ENCODE measurements at regions not wholly inside any gene's neighbourhood (a gene's known extent, or its start where the extent isn't known, plus 50 kb on each side); places are given as distances from the start of the nearest gene placed in this dataset.

GRCh38 chr18:73264562-73264921 lies 396.8 kb upstream of the NETO1 start:
- H3K4me1 ChIP-seq (ENCODE audit: control insufficient read depth, insufficient read depth, low read depth, low read length): no peaks in the 10 kb centered on the region
- no peak overlapping the region for H3K4me3 ChIP-seq (ENCODE audit: insufficient read depth in 1 of 2, low read depth in 1 of 2, low read length in 2 of 2)
- no peak overlapping the region for H2BK5ac ChIP-seq (ENCODE audit: low read depth, low read length, poor library complexity, severe bottlenecking)
- H3K4me2 ChIP-seq (ENCODE audit: low read length, poor library complexity, severe bottlenecking): no peak overlapping the region
- H3K9me3 ChIP-seq (ENCODE audit: control insufficient read depth, low read length): no peaks in the 10 kb centered on the region
- no peaks in the 10 kb centered on the region for H3K79me1 ChIP-seq (replicated peaks; ENCODE audit: low read length, poor library complexity, severe bottlenecking)
- H2AFZ ChIP-seq (ENCODE audit: low read depth, low read length): no peak overlapping the region
- H3K4ac ChIP-seq (ENCODE audit: low read depth in 1 of 2, low read length in 2 of 2): no peak overlapping the region
- DNase-seq: no peak
- no peak overlapping the region for H3K23ac ChIP-seq (ENCODE audit: low read length in 2 of 2)
- no peak overlapping the region for H4K8ac ChIP-seq (ENCODE audit: low read length)
- no peak overlapping the region for H4K91ac ChIP-seq (ENCODE audit: low read length)
- no peak overlapping the region for H3K27ac ChIP-seq (ENCODE audit: low read length, poor library complexity, severe bottlenecking)
- no peaks in the 10 kb centered on the region for H3K27me3 ChIP-seq (ENCODE audit: control insufficient read depth in 1 of 2, insufficient read depth in 1 of 2, low read length in 2 of 2)
- H2BK120ac ChIP-seq (ENCODE audit: low read depth, low read length): no peak overlapping the region
- no peak overlapping the region for H3K14ac ChIP-seq (ENCODE audit: low read length in 2 of 2)
- no peak overlapping the region for H2AK5ac ChIP-seq (ENCODE audit: low read length, severe bottlenecking)
- no peak overlapping the region for H2BK12ac ChIP-seq (ENCODE audit: low read length in 2 of 2)
- H3K36me3 ChIP-seq (ENCODE audit: control insufficient read depth in 1 of 2, insufficient read depth in 2 of 2, low read depth in 1 of 2, low read length in 2 of 2): no peaks in the 10 kb centered on the region
- H2BK15ac ChIP-seq (ENCODE audit: low read depth, poor library complexity, severe bottlenecking): no peak overlapping the region
- no peak overlapping the region for H3K18ac ChIP-seq (ENCODE audit: low read depth in 1 of 2, low read length in 2 of 2)
- H3K9ac ChIP-seq (ENCODE audit: low read length): no peak overlapping the region
- WGBS: 62% methylated on average over 5 of the region's 5 CpGs

DNA sequence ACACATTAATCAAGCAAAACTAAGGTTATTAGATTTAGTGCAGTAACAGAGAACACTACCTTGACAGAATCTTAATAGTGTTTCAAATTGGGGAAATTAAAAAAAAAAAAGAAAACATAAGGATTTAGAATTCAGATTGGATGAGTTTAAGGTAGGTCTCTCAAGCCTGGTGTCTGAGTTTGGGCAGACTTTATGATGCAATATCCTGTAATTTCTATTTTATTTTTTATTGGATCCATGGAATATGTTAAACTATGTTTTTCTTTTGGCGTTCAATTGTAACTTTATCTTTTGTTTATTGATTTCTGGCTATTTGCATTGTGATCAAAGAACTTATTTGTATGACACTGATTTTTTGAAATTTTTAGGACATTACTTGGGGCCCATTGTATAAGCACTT lies 394.1 kb upstream of the NETO1 start:
- Histone ChIP-seq H3K4me2 (ENCODE audit: low read length, poor library complexity, severe bottlenecking) (no peak overlapping the region), H2BK15ac (ENCODE audit: low read depth, poor library complexity, severe bottlenecking) (no peak overlapping the region), H2BK5ac (ENCODE audit: low read depth, low read length, poor library complexity, severe bottlenecking) (no peak overlapping the region), H2AFZ (ENCODE audit: low read depth, low read length) (no peak overlapping the region), H2AK5ac (ENCODE audit: low read length, severe bottlenecking) (no peak overlapping the region), H3K4me3 (ENCODE audit: insufficient read depth in 1 of 2, low read depth in 1 of 2, low read length in 2 of 2) (no peak overlapping the region), H3K27me3 (ENCODE audit: control insufficient read depth in 1 of 2, insufficient read depth in 1 of 2, low read length in 2 of 2) (no peaks in the 10 kb centered on the region), H2BK12ac (ENCODE audit: low read length in 2 of 2) (no peak overlapping the region), H4K91ac (ENCODE audit: low read length) (no peak overlapping the region), H3K23ac (ENCODE audit: low read length in 2 of 2) (no peak overlapping the region), H3K18ac (ENCODE audit: low read depth in 1 of 2, low read length in 2 of 2) (no peak overlapping the region), H3K14ac (ENCODE audit: low read length in 2 of 2) (no peak overlapping the region), H3K27ac (ENCODE audit: low read length, poor library complexity, severe bottlenecking) (no peak overlapping the region), H3K9me3 (ENCODE audit: control insufficient read depth, low read length) (no peaks in the 10 kb centered on the region), H2BK120ac (ENCODE audit: low read depth, low read length) (no peak overlapping the region), H4K8ac (ENCODE audit: low read length) (no peak overlapping the region), H3K79me1 (replicated peaks; ENCODE audit: low read length, poor library complexity, severe bottlenecking) (no peaks in the 10 kb centered on the region), H3K36me3 (ENCODE audit: control insufficient read depth in 1 of 2, insufficient read depth in 2 of 2, low read depth in 1 of 2, low read length in 2 of 2) (no peaks in the 10 kb centered on the region), H3K9ac (ENCODE audit: low read length) (no peak overlapping the region), H3K4me1 (ENCODE audit: control insufficient read depth, insufficient read depth, low read depth, low read length) (no peaks in the 10 kb centered on the region), H3K4ac (ENCODE audit: low read depth in 1 of 2, low read length in 2 of 2) (no peak overlapping the region)
- DNase-seq: no peak
- WGBS: 100% methylated on average over 1 of the region's 1 CpG

- Histone ChIP-seq H3K4ac (ENCODE audit: low read depth in 1 of 2, low read length in 2 of 2) (no peak overlapping the region), H3K23ac (ENCODE audit: low read length in 2 of 2) (no peak overlapping the region), H2BK5ac (ENCODE audit: low read depth, low read length, poor library complexity, severe bottlenecking) (no peak overlapping the region), H2BK120ac (ENCODE audit: low read depth, low read length) (no peak overlapping the region), H4K8ac (ENCODE audit: low read length) (no peak overlapping the region), H3K4me2 (ENCODE audit: low read length, poor library complexity, severe bottlenecking) (no peak overlapping the region), H3K79me1 (replicated peaks; ENCODE audit: low read length, poor library complexity, severe bottlenecking) (no peaks in the 10 kb centered on the region), H3K4me3 (ENCODE audit: insufficient read depth in 1 of 2, low read depth in 1 of 2, low read length in 2 of 2) (no peak overlapping the region), H3K27me3 (ENCODE audit: control insufficient read depth in 1 of 2, insufficient read depth in 1 of 2, low read length in 2 of 2) (no peaks in the 10 kb centered on the region), H3K36me3 (ENCODE audit: control insufficient read depth in 1 of 2, insufficient read depth in 2 of 2, low read depth in 1 of 2, low read length in 2 of 2) (no peaks in the 10 kb centered on the region), H3K9ac (ENCODE audit: low read length) (no peak overlapping the region), H3K18ac (ENCODE audit: low read depth in 1 of 2, low read length in 2 of 2) (no peak overlapping the region), H4K91ac (ENCODE audit: low read length) (no peak overlapping the region), H3K9me3 (ENCODE audit: control insufficient read depth, low read length) (no peaks in the 10 kb centered on the region), H3K14ac (ENCODE audit: low read length in 2 of 2) (no peak overlapping the region), H3K27ac (ENCODE audit: low read length, poor library complexity, severe bottlenecking) (no peak overlapping the region), H3K4me1 (ENCODE audit: control insufficient read depth, insufficient read depth, low read depth, low read length) (no peaks in the 10 kb centered on the region), H2AFZ (ENCODE audit: low read depth, low read length) (no peak overlapping the region), H2BK12ac (ENCODE audit: low read length in 2 of 2) (no peak overlapping the region), H2BK15ac (ENCODE audit: low read depth, poor library complexity, severe bottlenecking) (no peak overlapping the region), H2AK5ac (ENCODE audit: low read length, severe bottlenecking) (no peak overlapping the region)
- no peak for DNase-seq
- 74% methylated on average over 2 of the region's 4 CpGs for WGBS
Observed at GRCh38 chr18:73261243-73261642, 393.5 kb upstream of the NETO1 start.

- H3K4me3 ChIP-seq (ENCODE audit: insufficient read depth in 1 of 2, low read depth in 1 of 2, low read length in 2 of 2): no peak overlapping the region
- H2BK120ac ChIP-seq (ENCODE audit: low read depth, low read length): no peak overlapping the region
- H3K27ac ChIP-seq (ENCODE audit: low read length, poor library complexity, severe bottlenecking): no peak overlapping the region
- H3K27me3 ChIP-seq (ENCODE audit: control insufficient read depth in 1 of 2, insufficient read depth in 1 of 2, low read length in 2 of 2): no peaks in the 10 kb centered on the region
- H3K14ac ChIP-seq (ENCODE audit: low read length in 2 of 2): no peak overlapping the region
- H3K4ac ChIP-seq (ENCODE audit: low read depth in 1 of 2, low read length in 2 of 2): no peak overlapping the region
- no peaks in the 10 kb centered on the region for H3K36me3 ChIP-seq (ENCODE audit: control insufficient read depth in 1 of 2, insufficient read depth in 2 of 2, low read depth in 1 of 2, low read length in 2 of 2)
- no peak overlapping the region for H3K9ac ChIP-seq (ENCODE audit: low read length)
- H3K79me1 ChIP-seq (replicated peaks; ENCODE audit: low read length, poor library complexity, severe bottlenecking): no peaks in the 10 kb centered on the region
- WGBS: 84% methylated on average over 11 of the region's 12 CpGs
- H2BK15ac ChIP-seq (ENCODE audit: low read depth, poor library complexity, severe bottlenecking): no peak overlapping the region
- no peak overlapping the region for H4K91ac ChIP-seq (ENCODE audit: low read length)
- no peak overlapping the region for H3K23ac ChIP-seq (ENCODE audit: low read length in 2 of 2)
- H3K18ac ChIP-seq (ENCODE audit: low read depth in 1 of 2, low read length in 2 of 2): no peak overlapping the region
- H2AFZ ChIP-seq (ENCODE audit: low read depth, low read length): no peak overlapping the region
- no peak overlapping the region for H2BK12ac ChIP-seq (ENCODE audit: low read length in 2 of 2)
- H2AK5ac ChIP-seq (ENCODE audit: low read length, severe bottlenecking): no peak overlapping the region
- H3K9me3 ChIP-seq (ENCODE audit: control insufficient read depth, low read length): peaks cover 9% of the 10 kb centered on the region
- no peak for DNase-seq
- no peak overlapping the region for H3K4me2 ChIP-seq (ENCODE audit: low read length, poor library complexity, severe bottlenecking)
- H3K4me1 ChIP-seq (ENCODE audit: control insufficient read depth, insufficient read depth, low read depth, low read length): no peaks in the 10 kb centered on the region
- H4K8ac ChIP-seq (ENCODE audit: low read length): no peak overlapping the region
- no peak overlapping the region for H2BK5ac ChIP-seq (ENCODE audit: low read depth, low read length, poor library complexity, severe bottlenecking)
Observed at GRCh38 chr18:73258375-73259087, 390.7 kb upstream of the NETO1 start.
